ENCODE measurements at regions not wholly inside any gene's neighbourhood (a gene's known extent, or its start where the extent isn't known, plus 50 kb on each side); places are given as distances from the start of the nearest gene placed in this dataset.
A peak's percentile ranks its signal among the peaks of the same experiment; 100 is the strongest.

DNA sequence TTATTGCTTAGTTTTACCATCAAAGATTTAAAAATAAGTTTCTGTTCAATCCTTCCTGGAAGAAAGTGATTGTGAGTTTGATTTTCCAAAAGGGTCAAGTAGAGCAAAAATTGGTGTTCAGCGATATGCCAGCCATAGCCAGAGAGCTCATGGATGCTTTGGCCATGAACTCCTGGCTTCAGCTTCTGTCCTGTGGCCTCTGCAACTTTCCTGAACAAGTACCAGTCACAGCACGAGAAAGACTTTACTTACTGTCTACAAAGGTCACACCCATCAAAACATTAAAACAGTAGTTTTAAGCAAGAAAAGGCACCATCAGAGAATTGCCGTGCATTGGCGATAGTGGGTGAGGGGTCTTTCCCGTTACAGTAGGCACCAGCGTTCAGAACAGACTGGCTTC, 753.0 kb upstream of the SGCG start:
- TF ChIP-seq CTCF (IDR thresholded peaks at IDR 0.05) = no peak
- H3K27ac ChIP-seq = peak overlapping the region; percentile 77 to 90
- H3K27me3 ChIP-seq = no peaks in the 10 kb centered on the region
- H3K36me3 ChIP-seq = no peaks in the 10 kb centered on the region
- H3K9me3 ChIP-seq = no peaks in the 10 kb centered on the region
- H3K4me3 ChIP-seq = no peak overlapping the region
- H3K4me1 ChIP-seq = peaks cover 0 to 33% of the 10 kb centered on the region in 2 donors
- DNase-seq (ENCODE audit: low spot score) = no peak

- H3K9me3 ChIP-seq = no peaks in the 10 kb centered on the region
- no peak for TF ChIP-seq CTCF (IDR thresholded peaks at IDR 0.05)
- no peaks in the 10 kb centered on the region for H3K27me3 ChIP-seq
- H3K36me3 ChIP-seq = no peaks in the 10 kb centered on the region
- DNase-seq (ENCODE audit: low spot score) = peak; percentile 62
- H3K4me1 ChIP-seq = peaks cover 0 to 33% of the 10 kb centered on the region in 2 donors
- no peak overlapping the region for H3K4me3 ChIP-seq
- H3K27ac ChIP-seq = peak overlapping the region; percentile 77 to 90
Observed at GRCh38 chr13:22428188-22428828, 752.5 kb upstream of the SGCG start.

DNA sequence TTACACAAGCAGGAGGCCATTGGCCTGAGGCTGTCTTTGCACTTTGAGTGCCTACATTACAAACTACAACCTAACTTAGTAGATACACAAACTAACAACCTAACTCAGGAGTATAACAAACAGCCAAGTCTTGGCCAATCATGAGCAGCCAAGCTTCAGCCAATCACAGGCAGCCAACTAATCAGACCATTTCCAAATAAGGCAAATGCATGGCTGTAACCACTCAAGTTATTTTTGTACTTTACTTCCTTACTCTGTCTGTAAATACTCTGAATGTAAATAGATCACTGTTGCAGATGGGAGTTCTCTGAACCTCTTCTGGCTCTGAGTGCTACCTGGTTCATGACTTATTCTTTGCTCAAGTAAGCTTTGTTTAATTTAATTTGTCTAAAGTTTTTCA, 748.1 kb upstream of the SGCG start:
- no peak overlapping the region for H3K4me3 ChIP-seq
- H3K4me1 ChIP-seq = peaks cover 0 to 18% of the 10 kb centered on the region in 2 donors
- TF ChIP-seq CTCF (IDR thresholded peaks at IDR 0.05) = no peak
- no peak overlapping the region for H3K27ac ChIP-seq
- no peaks in the 10 kb centered on the region for H3K27me3 ChIP-seq
- DNase-seq (ENCODE audit: low spot score) = no peak
- H3K9me3 ChIP-seq = no peaks in the 10 kb centered on the region
- H3K36me3 ChIP-seq = no peaks in the 10 kb centered on the region

DNA sequence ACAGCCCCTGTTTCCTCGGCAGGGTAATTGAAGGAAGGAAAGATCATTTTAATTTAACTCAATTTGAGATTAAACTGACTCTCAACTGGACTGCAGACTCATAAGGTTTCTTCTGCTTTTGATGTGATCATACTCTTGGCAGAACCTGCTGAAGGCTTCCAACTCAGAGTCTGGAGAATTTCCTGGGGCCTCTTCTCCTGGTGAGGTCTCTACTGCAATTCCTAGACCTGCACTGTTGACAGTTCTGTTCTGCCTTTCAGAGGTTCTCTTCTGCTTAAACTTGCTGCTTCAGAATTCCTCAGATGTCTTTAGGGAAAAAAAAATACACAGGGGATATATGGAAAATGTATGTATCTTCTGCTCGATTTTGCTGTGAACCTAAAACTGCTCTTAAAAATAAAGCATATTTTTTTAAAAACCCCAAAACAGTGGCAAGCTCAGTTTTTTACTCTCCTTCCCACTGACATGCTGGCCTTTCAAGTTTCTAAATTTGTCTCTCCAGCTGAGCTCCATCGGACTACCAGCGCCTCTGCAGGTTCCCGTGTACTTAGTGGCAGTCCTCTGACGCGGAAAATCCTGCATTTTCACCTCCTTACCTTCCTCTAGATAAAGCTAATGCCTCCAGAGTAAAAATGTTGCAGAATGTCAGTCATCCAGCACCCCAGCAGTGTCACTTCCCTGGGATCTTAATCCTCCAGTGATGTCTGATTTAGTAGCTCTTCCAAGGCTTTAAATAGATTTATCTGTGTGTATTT, 733.5 kb upstream of the SGCG start:
- DNase-seq (ENCODE audit: low spot score) = no peak
- H3K4me3 ChIP-seq = no peak overlapping the region
- H3K4me1 ChIP-seq = peaks cover 0 to 12% of the 10 kb centered on the region in 2 donors
- no peaks in the 10 kb centered on the region for H3K27me3 ChIP-seq
- TF ChIP-seq CTCF (IDR thresholded peaks at IDR 0.05) = peak in 1 of 2 donors; percentile 49
- H3K36me3 ChIP-seq = no peaks in the 10 kb centered on the region
- H3K27ac ChIP-seq = peak overlapping the region in 1 of 2 donors; percentile 17
- no peaks in the 10 kb centered on the region for H3K9me3 ChIP-seq

DNA sequence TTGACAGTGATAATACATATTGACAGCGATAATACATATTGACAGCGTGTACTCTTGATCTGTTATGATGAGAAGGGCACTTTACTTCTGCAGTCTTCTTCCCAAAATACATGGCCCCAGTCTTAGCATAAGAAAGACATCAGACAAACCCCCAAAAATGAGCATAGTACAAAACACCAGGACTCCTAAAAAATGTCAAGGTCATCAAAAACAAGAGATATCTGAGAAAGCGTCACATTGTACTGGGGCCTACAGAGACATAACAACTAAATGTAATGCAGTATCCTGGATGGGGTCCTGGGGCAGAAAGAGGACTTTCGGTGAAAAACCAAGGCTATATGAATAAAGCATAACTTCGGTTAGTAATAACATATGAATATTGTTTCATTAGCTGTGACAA, 731.5 kb upstream of the SGCG start:
- Histone ChIP-seq H3K27me3 (no peaks in the 10 kb centered on the region), H3K4me1 (peaks cover 0 to 12% of the 10 kb centered on the region in 2 donors), H3K9me3 (no peaks in the 10 kb centered on the region), H3K27ac (no peak overlapping the region), H3K4me3 (no peak overlapping the region), H3K36me3 (no peaks in the 10 kb centered on the region)
- DNase-seq (ENCODE audit: low spot score) = no peak
- TF ChIP-seq CTCF (IDR thresholded peaks at IDR 0.05) = no peak

All from right atrium auricular region (tissue), 2 donors.